ENCODE measurements at regions not wholly inside any gene's neighbourhood (a gene's known extent, or its start where the extent isn't known, plus 50 kb on each side); places are given as distances from the start of the nearest gene placed in this dataset.

DNA sequence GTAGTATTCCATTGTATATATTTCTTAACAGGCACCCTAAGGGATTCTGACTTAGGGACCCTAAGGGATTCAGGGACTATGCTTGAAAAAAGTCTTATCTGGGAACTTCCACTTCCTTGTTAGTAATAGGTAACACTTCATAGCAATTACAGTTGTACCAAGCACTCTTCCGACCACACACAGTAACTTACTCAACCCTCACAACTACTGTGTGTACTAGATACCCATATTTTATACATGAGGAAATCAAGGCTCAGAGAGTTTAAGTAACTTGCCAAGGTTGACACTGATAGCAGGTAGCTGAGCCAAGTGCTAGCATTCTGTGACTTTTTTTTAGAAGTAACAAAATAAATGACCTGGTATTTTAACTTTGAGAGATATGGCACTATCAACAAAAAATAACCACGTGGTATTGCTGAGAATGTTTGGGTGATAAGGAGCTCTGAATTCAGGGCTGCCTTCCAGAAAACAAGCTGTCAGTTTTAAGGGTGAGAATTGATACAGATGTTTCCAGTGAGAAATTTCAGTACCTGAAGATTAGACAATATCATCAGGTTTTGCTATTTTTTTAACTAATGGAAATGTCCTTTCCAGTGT, 210.3 kb upstream of the SUCLG2 start:
- Histone ChIP-seq H3K27me3 (ENCODE audit: control insufficient read depth in 1 of 2, insufficient read depth in 2 of 2, low read length in 2 of 2) (no peaks in the 10 kb centered on the region), H3K27ac (ENCODE audit: low read depth, low read length) (no peak overlapping the region), H3K36me3 (ENCODE audit: insufficient read depth, low read length) (no peaks in the 10 kb centered on the region), H3K4me1 (ENCODE audit: insufficient read depth, low read length) (no peaks in the 10 kb centered on the region), H3K4me3 (ENCODE audit: low read depth in 1 of 2, low read length in 2 of 2) (no peak overlapping the region), H3K9ac (ENCODE audit: low read length) (no peak overlapping the region), H3K9me3 (ENCODE audit: low read length) (no peaks in the 10 kb centered on the region)

- Histone ChIP-seq H3K4me1 (ENCODE audit: insufficient read depth, low read length) (no peaks in the 10 kb centered on the region), H3K36me3 (ENCODE audit: insufficient read depth, low read length) (no peaks in the 10 kb centered on the region), H3K4me3 (ENCODE audit: low read depth in 1 of 2, low read length in 2 of 2) (no peak overlapping the region), H3K9me3 (ENCODE audit: low read length) (no peaks in the 10 kb centered on the region), H3K27me3 (ENCODE audit: control insufficient read depth in 1 of 2, insufficient read depth in 2 of 2, low read length in 2 of 2) (no peaks in the 10 kb centered on the region), H3K9ac (ENCODE audit: low read length) (no peak overlapping the region), H3K27ac (ENCODE audit: low read depth, low read length) (no peak overlapping the region)
These were observed 209.5 kb upstream of the SUCLG2 start for GRCh38 chr3:67863869-67864268.

DNA sequence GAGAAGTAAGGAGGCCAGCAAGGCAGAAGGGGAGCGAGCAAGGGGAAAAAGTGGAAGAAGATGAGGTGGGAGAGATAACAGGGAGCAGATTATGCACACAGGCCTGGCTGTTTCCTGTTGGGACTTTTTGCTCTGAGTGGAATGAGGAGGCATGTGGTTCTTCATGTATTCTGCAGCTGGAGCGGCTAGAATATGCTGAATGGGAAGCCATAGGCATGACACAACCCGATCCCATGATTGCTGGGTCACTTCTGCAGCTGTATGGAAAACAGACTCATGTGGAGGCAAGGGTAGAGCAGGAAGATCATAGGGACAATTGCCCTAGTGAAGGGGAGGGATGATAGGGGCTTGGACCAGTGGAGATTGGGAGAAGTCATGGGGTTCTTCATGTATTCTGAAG, 206.0 kb upstream of the SUCLG2 start:
- H3K9me3 ChIP-seq (ENCODE audit: low read length): no peaks in the 10 kb centered on the region
- H3K36me3 ChIP-seq (ENCODE audit: insufficient read depth, low read length): no peaks in the 10 kb centered on the region
- H3K9ac ChIP-seq (ENCODE audit: low read length): no peak overlapping the region
- no peaks in the 10 kb centered on the region for H3K4me1 ChIP-seq (ENCODE audit: insufficient read depth, low read length)
- no peak overlapping the region for H3K27ac ChIP-seq (ENCODE audit: low read depth, low read length)
- H3K27me3 ChIP-seq (ENCODE audit: control insufficient read depth in 1 of 2, insufficient read depth in 2 of 2, low read length in 2 of 2): no peaks in the 10 kb centered on the region
- no peak overlapping the region for H3K4me3 ChIP-seq (ENCODE audit: low read depth in 1 of 2, low read length in 2 of 2)

GRCh38 chr3:67858492-67858891, 204.1 kb upstream of the SUCLG2 start:
- Histone ChIP-seq H3K9me3 (ENCODE audit: low read length) (no peaks in the 10 kb centered on the region), H3K4me1 (ENCODE audit: insufficient read depth, low read length) (no peaks in the 10 kb centered on the region), H3K9ac (ENCODE audit: low read length) (no peak overlapping the region), H3K27me3 (ENCODE audit: control insufficient read depth in 1 of 2, insufficient read depth in 2 of 2, low read length in 2 of 2) (no peaks in the 10 kb centered on the region), H3K4me3 (ENCODE audit: low read depth in 1 of 2, low read length in 2 of 2) (no peak overlapping the region), H3K27ac (ENCODE audit: low read depth, low read length) (no peak overlapping the region), H3K36me3 (ENCODE audit: insufficient read depth, low read length) (no peaks in the 10 kb centered on the region)

DNA sequence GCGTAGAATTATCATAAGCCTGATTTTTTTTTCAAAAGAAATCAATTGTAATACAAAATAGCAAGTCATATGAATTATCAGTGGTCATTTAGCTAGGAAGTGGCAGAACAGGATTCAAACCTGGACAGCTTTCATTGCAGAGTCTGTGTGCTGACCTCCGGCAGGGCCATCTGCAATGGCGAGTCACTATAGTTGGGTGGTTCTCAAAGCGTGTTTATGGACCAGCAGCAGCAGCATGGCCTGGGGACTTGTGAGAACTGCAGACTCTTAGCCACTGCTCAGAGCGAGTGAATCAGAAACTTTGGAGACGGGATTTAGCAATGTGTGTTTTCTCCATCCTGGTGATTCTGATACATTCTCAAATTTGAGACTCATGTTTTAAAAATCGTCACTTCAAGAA, 202.3 kb upstream of the SUCLG2 start:
- no peak overlapping the region for H3K9ac ChIP-seq (ENCODE audit: low read length)
- H3K4me1 ChIP-seq (ENCODE audit: insufficient read depth, low read length): no peaks in the 10 kb centered on the region
- H3K9me3 ChIP-seq (ENCODE audit: low read length): no peaks in the 10 kb centered on the region
- H3K36me3 ChIP-seq (ENCODE audit: insufficient read depth, low read length): no peaks in the 10 kb centered on the region
- no peaks in the 10 kb centered on the region for H3K27me3 ChIP-seq (ENCODE audit: control insufficient read depth in 1 of 2, insufficient read depth in 2 of 2, low read length in 2 of 2)
- H3K4me3 ChIP-seq (ENCODE audit: low read depth in 1 of 2, low read length in 2 of 2): no peak overlapping the region
- no peak overlapping the region for H3K27ac ChIP-seq (ENCODE audit: low read depth, low read length)

GRCh38 chr3:67854663-67855062, 200.3 kb upstream of the SUCLG2 start:
- Histone ChIP-seq H3K9me3 (ENCODE audit: low read length) (no peaks in the 10 kb centered on the region), H3K36me3 (ENCODE audit: insufficient read depth, low read length) (no peaks in the 10 kb centered on the region), H3K27me3 (ENCODE audit: control insufficient read depth in 1 of 2, insufficient read depth in 2 of 2, low read length in 2 of 2) (no peaks in the 10 kb centered on the region), H3K9ac (ENCODE audit: low read length) (no peak overlapping the region), H3K4me3 (ENCODE audit: low read depth in 1 of 2, low read length in 2 of 2) (no peak overlapping the region), H3K27ac (ENCODE audit: low read depth, low read length) (no peak overlapping the region), H3K4me1 (ENCODE audit: insufficient read depth, low read length) (no peaks in the 10 kb centered on the region)

- Histone ChIP-seq H3K27me3 (ENCODE audit: control insufficient read depth in 1 of 2, insufficient read depth in 2 of 2, low read length in 2 of 2) (no peaks in the 10 kb centered on the region), H3K27ac (ENCODE audit: low read depth, low read length) (no peak overlapping the region), H3K36me3 (ENCODE audit: insufficient read depth, low read length) (no peaks in the 10 kb centered on the region), H3K9me3 (ENCODE audit: low read length) (no peaks in the 10 kb centered on the region), H3K9ac (ENCODE audit: low read length) (no peak overlapping the region), H3K4me1 (ENCODE audit: insufficient read depth, low read length) (no peaks in the 10 kb centered on the region), H3K4me3 (ENCODE audit: low read depth in 1 of 2, low read length in 2 of 2) (no peak overlapping the region)
These were observed 199.1 kb upstream of the SUCLG2 start for GRCh38 chr3:67853520-67853919.

DNA sequence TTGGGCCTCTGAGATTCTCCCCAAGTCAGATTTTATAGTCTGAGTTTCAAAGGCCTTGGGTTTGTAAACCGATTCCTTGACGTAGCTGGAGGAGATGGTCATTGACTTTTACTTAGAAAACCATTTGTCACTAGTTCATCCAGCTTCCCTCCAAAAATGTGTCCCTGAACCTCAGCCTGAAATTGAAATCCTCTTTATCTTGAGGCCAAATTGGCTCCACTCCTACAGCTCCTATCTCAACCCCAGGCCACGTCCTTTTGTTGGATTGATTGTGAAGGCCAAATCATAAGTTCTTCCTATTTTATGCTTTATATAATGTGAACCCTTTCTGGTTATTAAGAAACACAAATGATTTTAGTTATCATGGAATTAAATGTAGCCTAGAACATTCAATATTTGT, 193.9 kb upstream of the SUCLG2 start:
- no peak overlapping the region for H3K4me3 ChIP-seq (ENCODE audit: low read depth in 1 of 2, low read length in 2 of 2)
- H3K36me3 ChIP-seq (ENCODE audit: insufficient read depth, low read length): no peaks in the 10 kb centered on the region
- H3K9me3 ChIP-seq (ENCODE audit: low read length): no peaks in the 10 kb centered on the region
- no peak overlapping the region for H3K9ac ChIP-seq (ENCODE audit: low read length)
- no peak overlapping the region for H3K27ac ChIP-seq (ENCODE audit: low read depth, low read length)
- no peaks in the 10 kb centered on the region for H3K27me3 ChIP-seq (ENCODE audit: control insufficient read depth in 1 of 2, insufficient read depth in 2 of 2, low read length in 2 of 2)
- H3K4me1 ChIP-seq (ENCODE audit: insufficient read depth, low read length): no peaks in the 10 kb centered on the region

DNA sequence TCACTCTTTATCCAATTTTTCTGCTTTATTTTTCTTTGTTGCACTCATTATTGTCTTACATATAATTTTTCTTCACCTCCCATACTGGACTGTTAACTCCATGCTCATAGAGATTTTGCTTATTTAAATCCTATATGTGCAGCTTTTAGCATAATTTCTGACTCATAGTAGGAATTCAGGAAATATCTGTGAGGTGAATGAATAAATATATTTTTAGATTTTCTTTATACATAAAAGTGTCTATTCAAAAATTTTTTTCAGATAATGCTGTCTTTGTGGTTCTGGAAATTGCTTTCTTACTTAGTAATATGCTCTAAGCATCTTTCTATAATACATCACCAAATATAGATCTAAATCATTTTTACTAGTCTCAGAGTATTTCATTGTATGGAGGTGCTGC, 191.8 kb upstream of the SUCLG2 start:
- Histone ChIP-seq H3K36me3 (ENCODE audit: insufficient read depth, low read length) (no peaks in the 10 kb centered on the region), H3K27me3 (ENCODE audit: control insufficient read depth in 1 of 2, insufficient read depth in 2 of 2, low read length in 2 of 2) (no peaks in the 10 kb centered on the region), H3K4me3 (ENCODE audit: low read depth in 1 of 2, low read length in 2 of 2) (no peak overlapping the region), H3K9me3 (ENCODE audit: low read length) (no peaks in the 10 kb centered on the region), H3K4me1 (ENCODE audit: insufficient read depth, low read length) (no peaks in the 10 kb centered on the region), H3K9ac (ENCODE audit: low read length) (no peak overlapping the region), H3K27ac (ENCODE audit: low read depth, low read length) (no peak overlapping the region)

DNA sequence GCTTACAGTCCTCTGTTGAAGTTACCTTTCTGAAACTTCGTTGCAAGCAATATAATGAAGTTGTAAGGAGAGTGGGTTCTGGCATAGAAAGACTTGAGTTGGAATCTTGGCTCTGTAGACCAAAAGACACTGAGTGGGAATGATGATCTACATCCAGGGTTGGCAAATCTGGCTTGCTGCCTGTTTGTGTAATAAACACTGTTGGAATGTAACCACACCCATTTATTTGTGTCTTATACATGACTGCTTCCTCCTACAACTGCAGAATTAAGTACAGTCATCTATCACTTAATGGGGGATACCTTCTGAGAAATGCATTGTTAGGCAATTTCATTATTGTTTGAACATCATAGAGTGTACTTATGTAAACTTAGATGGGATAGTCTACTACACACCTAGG, 178.4 kb upstream of the SUCLG2 start:
- Histone ChIP-seq H3K36me3 (ENCODE audit: insufficient read depth, low read length) (no peaks in the 10 kb centered on the region), H3K27me3 (ENCODE audit: control insufficient read depth in 1 of 2, insufficient read depth in 2 of 2, low read length in 2 of 2) (no peaks in the 10 kb centered on the region), H3K9me3 (ENCODE audit: low read length) (no peaks in the 10 kb centered on the region), H3K9ac (ENCODE audit: low read length) (no peak overlapping the region), H3K4me3 (ENCODE audit: low read depth in 1 of 2, low read length in 2 of 2) (no peak overlapping the region), H3K27ac (ENCODE audit: low read depth, low read length) (no peak overlapping the region), H3K4me1 (ENCODE audit: insufficient read depth, low read length) (no peaks in the 10 kb centered on the region)

DNA sequence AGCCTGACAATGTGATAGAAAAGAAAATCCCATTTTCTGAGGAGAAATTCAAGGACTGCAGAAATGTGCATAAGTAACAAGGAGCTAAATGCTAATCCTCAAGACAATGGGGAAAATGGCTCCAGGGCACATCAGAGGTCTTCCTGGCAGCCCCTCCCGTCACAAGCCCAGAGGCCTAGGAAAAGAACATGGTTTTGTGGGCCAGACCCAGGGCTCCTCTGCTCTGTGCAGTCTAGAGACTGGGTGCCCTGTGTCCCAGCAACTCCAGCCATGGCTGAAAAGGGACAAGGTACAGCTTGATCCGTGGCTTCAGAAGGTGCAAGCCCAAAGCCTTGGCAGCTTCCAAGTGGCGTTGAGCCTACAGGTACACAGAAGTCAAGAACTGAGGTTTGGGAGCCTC, 176.8 kb upstream of the SUCLG2 start:
- Histone ChIP-seq H3K9me3 (ENCODE audit: low read length) (no peaks in the 10 kb centered on the region), H3K27ac (ENCODE audit: low read depth, low read length) (no peak overlapping the region), H3K4me3 (ENCODE audit: low read depth in 1 of 2, low read length in 2 of 2) (no peak overlapping the region), H3K4me1 (ENCODE audit: insufficient read depth, low read length) (no peaks in the 10 kb centered on the region), H3K9ac (ENCODE audit: low read length) (no peak overlapping the region), H3K36me3 (ENCODE audit: insufficient read depth, low read length) (no peaks in the 10 kb centered on the region), H3K27me3 (ENCODE audit: control insufficient read depth in 1 of 2, insufficient read depth in 2 of 2, low read length in 2 of 2) (no peaks in the 10 kb centered on the region)

- no peaks in the 10 kb centered on the region for H3K27me3 ChIP-seq (ENCODE audit: control insufficient read depth in 1 of 2, insufficient read depth in 2 of 2, low read length in 2 of 2)
These were observed 174.1 kb upstream of the SUCLG2 start for GRCh38 chr3:67828486-67829010.

More at GRCh38 chr3:67828486-67829010, 174.1 kb upstream of the SUCLG2 start:
- H3K9ac ChIP-seq (ENCODE audit: low read length): no peak overlapping the region
- H3K27ac ChIP-seq (ENCODE audit: low read depth, low read length): no peak overlapping the region
- H3K36me3 ChIP-seq (ENCODE audit: insufficient read depth, low read length): no peaks in the 10 kb centered on the region
- no peak overlapping the region for H3K4me3 ChIP-seq (ENCODE audit: low read depth in 1 of 2, low read length in 2 of 2)
- no peaks in the 10 kb centered on the region for H3K9me3 ChIP-seq (ENCODE audit: low read length)
- H3K4me1 ChIP-seq (ENCODE audit: insufficient read depth, low read length): no peaks in the 10 kb centered on the region
